ENCODE measurements at regions not wholly inside any gene's neighbourhood (a gene's known extent, or its start where the extent isn't known, plus 50 kb on each side); places are given as distances from the start of the nearest gene placed in this dataset.

DNA sequence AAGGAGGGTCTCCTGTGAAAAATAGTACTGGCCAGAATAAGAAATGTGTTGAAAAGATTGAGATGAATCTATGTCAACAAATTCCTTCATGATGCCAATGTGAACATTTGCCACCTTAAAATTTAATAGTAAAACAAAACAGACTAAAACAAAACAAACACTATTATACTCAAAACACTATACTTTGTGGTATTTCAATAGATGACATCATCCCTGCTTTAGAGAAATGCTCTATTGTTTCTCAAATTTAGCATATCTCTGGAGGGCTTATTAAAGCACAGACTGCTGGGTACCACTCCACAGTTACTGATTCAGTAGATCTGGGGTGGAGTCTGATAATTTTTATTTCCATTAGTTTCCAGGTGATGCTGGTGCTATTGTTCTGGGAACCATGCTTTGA is 579.4 kb upstream of the FAM98A start:
- Histone ChIP-seq H4K20me1 (ENCODE audit: insufficient read depth) (no peaks in the 10 kb centered on the region), H3K36me3 (ENCODE audit: insufficient read depth, low read length) (no peaks in the 10 kb centered on the region), H3K4me2 (ENCODE audit: low read length) (peak overlapping the region; percentile 2), H3K27ac (ENCODE audit: low read length) (no peak overlapping the region), H3K4me3 (ENCODE audit: low read length) (no peak overlapping the region), H3K27me3 (ENCODE audit: insufficient read depth, low read depth, low read length) (no peaks in the 10 kb centered on the region), H3K9me2 (ENCODE audit: insufficient read depth, low read length) (no peaks in the 10 kb centered on the region), H3K9me3 (ENCODE audit: low read length) (no peaks in the 10 kb centered on the region), H3F3A (ENCODE audit: insufficient read depth, low read length, poor library complexity, severe bottlenecking) (no peaks in the 10 kb centered on the region), H3K9ac (ENCODE audit: low read length) (no peak overlapping the region), H2AFZ (ENCODE audit: low read depth, low read length) (no peak overlapping the region), H3K79me2 (replicated peaks; ENCODE audit: insufficient read depth, low read length) (no peaks in the 10 kb centered on the region)
- no peak for TF ChIP-seq RAD21 (conservative IDR thresholded peaks at IDR 0.05)
- TF ChIP-seq EP300 (conservative IDR thresholded peaks at IDR 0.05; ENCODE audit: poor library complexity, severe bottlenecking), result no peak
- TF ChIP-seq, protein P1, sequence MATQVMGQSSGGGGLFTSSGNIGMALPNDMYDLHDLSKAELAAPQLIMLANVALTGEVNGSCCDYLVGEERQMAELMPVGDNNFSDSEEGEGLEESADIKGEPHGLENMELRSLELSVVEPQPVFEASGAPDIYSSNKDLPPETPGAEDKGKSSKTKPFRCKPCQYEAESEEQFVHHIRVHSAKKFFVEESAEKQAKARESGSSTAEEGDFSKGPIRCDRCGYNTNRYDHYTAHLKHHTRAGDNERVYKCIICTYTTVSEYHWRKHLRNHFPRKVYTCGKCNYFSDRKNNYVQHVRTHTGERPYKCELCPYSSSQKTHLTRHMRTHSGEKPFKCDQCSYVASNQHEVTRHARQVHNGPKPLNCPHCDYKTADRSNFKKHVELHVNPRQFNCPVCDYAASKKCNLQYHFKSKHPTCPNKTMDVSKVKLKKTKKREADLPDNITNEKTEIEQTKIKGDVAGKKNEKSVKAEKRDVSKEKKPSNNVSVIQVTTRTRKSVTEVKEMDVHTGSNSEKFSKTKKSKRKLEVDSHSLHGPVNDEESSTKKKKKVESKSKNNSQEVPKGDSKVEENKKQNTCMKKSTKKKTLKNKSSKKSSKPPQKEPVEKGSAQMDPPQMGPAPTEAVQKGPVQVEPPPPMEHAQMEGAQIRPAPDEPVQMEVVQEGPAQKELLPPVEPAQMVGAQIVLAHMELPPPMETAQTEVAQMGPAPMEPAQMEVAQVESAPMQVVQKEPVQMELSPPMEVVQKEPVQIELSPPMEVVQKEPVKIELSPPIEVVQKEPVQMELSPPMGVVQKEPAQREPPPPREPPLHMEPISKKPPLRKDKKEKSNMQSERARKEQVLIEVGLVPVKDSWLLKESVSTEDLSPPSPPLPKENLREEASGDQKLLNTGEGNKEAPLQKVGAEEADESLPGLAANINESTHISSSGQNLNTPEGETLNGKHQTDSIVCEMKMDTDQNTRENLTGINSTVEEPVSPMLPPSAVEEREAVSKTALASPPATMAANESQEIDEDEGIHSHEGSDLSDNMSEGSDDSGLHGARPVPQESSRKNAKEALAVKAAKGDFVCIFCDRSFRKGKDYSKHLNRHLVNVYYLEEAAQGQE (IDR thresholded peaks at IDR 0.05; ENCODE audit: borderline replicate concordance), result no peak
- TF ChIP-seq TAF1 (IDR thresholded peaks at IDR 0.05; ENCODE audit: low read depth), result no peak
- no peak for TF ChIP-seq EZH2 (IDR thresholded peaks at IDR 0.05; ENCODE audit: borderline replicate concordance, insufficient read depth, low read length, poor library complexity, severe bottlenecking)
- TF ChIP-seq, protein P2, sequence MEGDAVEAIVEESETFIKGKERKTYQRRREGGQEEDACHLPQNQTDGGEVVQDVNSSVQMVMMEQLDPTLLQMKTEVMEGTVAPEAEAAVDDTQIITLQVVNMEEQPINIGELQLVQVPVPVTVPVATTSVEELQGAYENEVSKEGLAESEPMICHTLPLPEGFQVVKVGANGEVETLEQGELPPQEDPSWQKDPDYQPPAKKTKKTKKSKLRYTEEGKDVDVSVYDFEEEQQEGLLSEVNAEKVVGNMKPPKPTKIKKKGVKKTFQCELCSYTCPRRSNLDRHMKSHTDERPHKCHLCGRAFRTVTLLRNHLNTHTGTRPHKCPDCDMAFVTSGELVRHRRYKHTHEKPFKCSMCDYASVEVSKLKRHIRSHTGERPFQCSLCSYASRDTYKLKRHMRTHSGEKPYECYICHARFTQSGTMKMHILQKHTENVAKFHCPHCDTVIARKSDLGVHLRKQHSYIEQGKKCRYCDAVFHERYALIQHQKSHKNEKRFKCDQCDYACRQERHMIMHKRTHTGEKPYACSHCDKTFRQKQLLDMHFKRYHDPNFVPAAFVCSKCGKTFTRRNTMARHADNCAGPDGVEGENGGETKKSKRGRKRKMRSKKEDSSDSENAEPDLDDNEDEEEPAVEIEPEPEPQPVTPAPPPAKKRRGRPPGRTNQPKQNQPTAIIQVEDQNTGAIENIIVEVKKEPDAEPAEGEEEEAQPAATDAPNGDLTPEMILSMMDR (IDR thresholded peaks at IDR 0.05; ENCODE audit: poor library complexity, severe bottlenecking), result no peak

DNA sequence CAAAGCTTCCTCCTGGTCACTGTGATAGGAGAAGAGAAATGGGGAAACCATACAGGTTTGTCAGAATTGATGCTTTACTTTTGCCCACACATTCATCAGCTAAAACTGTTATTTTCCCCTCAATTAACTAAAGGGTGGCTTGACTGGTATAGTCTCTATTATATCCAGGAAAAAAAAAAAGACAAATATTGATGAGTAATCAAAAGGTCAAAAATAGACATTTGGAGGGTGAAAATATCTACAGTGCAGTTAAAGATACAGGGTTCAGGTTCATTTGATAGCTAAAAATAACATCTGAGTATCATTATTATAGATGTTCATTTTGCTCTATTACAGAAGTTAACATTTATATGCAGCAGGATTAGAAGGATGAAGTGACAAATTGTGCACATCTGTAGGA is 577.6 kb upstream of the FAM98A start:
- H3K9me2 ChIP-seq (ENCODE audit: insufficient read depth, low read length), result no peaks in the 10 kb centered on the region
- no peak overlapping the region for H3K4me3 ChIP-seq (ENCODE audit: low read length)
- TF ChIP-seq, protein P1 (IDR thresholded peaks at IDR 0.05; ENCODE audit: borderline replicate concordance), result no peak
- no peak for TF ChIP-seq POLR2AphosphoS5 (IDR thresholded peaks at IDR 0.05)
- no peak for TF ChIP-seq EP300 (conservative IDR thresholded peaks at IDR 0.05; ENCODE audit: poor library complexity, severe bottlenecking)
- no peak for TF ChIP-seq MXI1 (conservative IDR thresholded peaks at IDR 0.05; ENCODE audit: poor library complexity, severe bottlenecking)
- no peak for TF ChIP-seq EZH2 (IDR thresholded peaks at IDR 0.05; ENCODE audit: borderline replicate concordance, insufficient read depth, low read length, poor library complexity, severe bottlenecking)
- TF ChIP-seq RAD21 (conservative IDR thresholded peaks at IDR 0.05), result no peak
- no peak for TF ChIP-seq SMC3 (conservative IDR thresholded peaks at IDR 0.05; ENCODE audit: poor library complexity)
- H3K27me3 ChIP-seq (ENCODE audit: insufficient read depth, low read depth, low read length), result no peaks in the 10 kb centered on the region
- no peaks in the 10 kb centered on the region for H3K79me2 ChIP-seq (replicated peaks; ENCODE audit: insufficient read depth, low read length)
- no peak overlapping the region for H3K27ac ChIP-seq (ENCODE audit: low read length)
- no peak overlapping the region for H2AFZ ChIP-seq (ENCODE audit: low read depth, low read length)
- H4K20me1 ChIP-seq (ENCODE audit: insufficient read depth), result no peaks in the 10 kb centered on the region
- no peaks in the 10 kb centered on the region for H3K36me3 ChIP-seq (ENCODE audit: insufficient read depth, low read length)
- no peak overlapping the region for H3K9ac ChIP-seq (ENCODE audit: low read length)
- no peaks in the 10 kb centered on the region for H3K9me3 ChIP-seq (ENCODE audit: low read length)
- H3F3A ChIP-seq (ENCODE audit: insufficient read depth, low read length, poor library complexity, severe bottlenecking), result no peaks in the 10 kb centered on the region
- no peak overlapping the region for H3K4me2 ChIP-seq (ENCODE audit: low read length)
